Mucosa of gallbladder (tissue), 1 donor: ENCODE measurements at regions not wholly inside any gene's neighbourhood (a gene's known extent, or its start where the extent isn't known, plus 50 kb on each side); places are given as distances from the start of the nearest gene placed in this dataset.
A peak's percentile ranks its signal among the peaks of the same experiment; 100 is the strongest.

Source experiments
- DNase-seq: peaks from one replicate; pipeline ENCODE4 v3.0.0-alpha.2; 2020; ENCODE audit warnings: low spot score
- donor health status: DM: no; HTN: no; CAD: no.

DNA sequence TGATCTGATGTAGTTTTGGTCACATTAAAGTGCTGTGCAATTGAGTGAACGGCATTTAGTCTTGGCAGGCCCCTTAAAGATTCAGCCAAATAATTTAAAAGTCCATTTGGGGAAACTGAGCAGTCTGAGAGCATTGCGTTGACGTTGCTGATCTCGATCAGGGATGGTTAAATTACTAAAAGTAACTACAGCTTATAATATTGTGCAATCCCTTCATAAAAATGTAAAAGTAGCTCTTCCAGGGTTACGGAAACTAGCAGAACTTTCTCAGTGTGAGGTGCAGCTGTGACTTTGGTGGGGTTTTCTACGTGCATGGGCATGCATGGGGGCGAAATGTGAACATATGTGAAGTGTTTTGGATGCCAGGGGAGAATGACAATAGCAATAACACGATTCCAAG lies 184.5 kb upstream of the RNF32 start:
- no peak for DNase-seq

GRCh38 chr7:156450473-156450872 lies 190.1 kb upstream of the RNF32 start:
- no peak for DNase-seq

DNA sequence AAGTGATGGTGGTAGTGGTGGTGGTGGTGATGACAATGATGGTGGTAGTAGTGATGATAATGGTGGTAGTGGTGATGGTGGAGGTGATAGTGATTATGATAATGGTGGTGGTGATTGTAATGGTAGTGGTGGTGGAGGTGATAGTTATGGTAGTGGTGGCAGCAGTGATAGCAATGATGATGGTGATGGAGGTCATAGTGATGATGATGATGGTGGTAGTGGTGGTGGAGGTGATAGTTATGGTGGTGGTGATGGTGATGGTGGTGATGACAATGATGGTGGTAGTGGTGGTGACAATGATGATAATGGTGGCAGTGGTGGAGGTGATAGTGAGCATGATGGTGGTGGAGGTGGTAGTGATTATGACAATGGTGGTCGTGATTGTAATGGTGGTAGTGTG lies 191.7 kb upstream of the RNF32 start:
- no peak for DNase-seq

- DNase-seq, result no peak
Observed at GRCh38 chr7:156446990-156447389, 193.6 kb upstream of the RNF32 start.

- DNase-seq, result no peak
Observed at GRCh38 chr7:156445997-156446761, 194.4 kb upstream of the RNF32 start.

GRCh38 chr7:156442516-156442915 lies 198.1 kb upstream of the RNF32 start:
- no peak for DNase-seq

DNA sequence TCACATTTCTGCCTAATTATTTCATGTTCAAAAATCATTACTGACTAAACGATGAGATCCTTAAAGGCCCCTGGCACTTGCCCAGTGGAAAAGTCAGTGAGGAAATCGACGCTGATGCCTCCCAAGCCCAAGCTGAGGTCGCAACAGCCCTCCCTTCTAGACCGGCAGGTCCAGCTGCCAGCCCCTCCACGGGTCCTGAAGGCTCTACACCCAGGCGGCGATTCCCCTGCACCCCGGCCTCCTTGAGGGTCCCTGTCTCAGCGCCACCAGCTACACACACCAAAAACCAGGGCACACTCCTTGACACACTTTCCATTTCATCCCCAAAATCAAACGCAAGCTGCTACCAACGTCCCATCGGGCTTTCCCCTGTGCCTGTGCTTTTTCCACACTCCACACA lies 200.1 kb upstream of the RNF32 start:
- DNase-seq, result no peak

- DNase-seq, result no peak
Observed at GRCh38 chr7:156438011-156438410, 202.6 kb upstream of the RNF32 start.

GRCh38 chr7:156437021-156437614 lies 203.5 kb upstream of the RNF32 start:
- DNase-seq, result no peak

- DNase-seq, result no peak
Observed at GRCh38 chr7:156435486-156436231, 204.9 kb upstream of the RNF32 start.

GRCh38 chr7:156434706-156435105 lies 205.9 kb upstream of the RNF32 start:
- no peak for DNase-seq

DNA sequence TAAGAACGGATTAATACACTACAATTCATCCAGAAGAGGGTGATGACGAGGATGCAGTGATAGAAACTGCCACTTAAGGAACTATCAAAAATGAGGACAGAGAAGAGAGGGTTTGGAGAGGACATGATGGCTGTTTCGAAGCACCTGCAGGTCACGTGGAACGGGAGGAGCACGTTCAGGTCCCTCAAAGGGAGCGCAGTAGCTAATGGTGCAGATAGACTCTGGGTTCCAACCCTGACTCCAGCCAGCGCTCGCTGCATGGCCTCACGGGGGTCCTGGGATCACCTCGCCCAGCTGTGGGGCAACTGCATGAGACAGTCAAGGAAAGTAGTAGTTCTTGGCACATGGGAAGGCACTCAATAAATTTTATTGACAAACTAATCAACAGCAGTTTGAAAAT lies 208.6 kb upstream of the RNF32 start:
- DNase-seq, result no peak

GRCh38 chr7:156430109-156430508 lies 210.5 kb upstream of the RNF32 start:
- DNase-seq, result no peak

DNA sequence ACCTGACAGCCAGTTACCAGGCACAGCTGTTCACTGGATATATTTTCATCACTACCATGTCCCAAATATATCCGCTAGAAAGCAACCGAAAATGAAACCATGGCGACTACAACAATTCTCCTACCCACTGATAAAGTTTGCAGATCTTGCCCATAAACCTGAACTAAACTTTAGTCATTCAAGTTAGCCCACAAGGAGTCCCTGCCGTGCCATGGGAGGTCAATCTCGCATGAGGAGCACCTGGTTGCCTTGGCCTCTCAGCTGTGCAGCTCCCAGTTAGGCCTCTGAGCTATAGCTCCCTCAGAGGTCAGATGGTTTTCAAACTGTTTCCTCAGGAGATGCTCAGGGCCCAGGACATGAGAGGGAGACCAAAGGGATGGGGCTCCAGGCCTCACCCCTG lies 211.1 kb upstream of the RNF32 start:
- DNase-seq, result peak; percentile 8

- DNase-seq, result no peak
Observed at GRCh38 chr7:156423876-156424275, 216.7 kb upstream of the RNF32 start.

- DNase-seq, result peak; percentile 0
Observed at GRCh38 chr7:156420496-156420895, 220.1 kb upstream of the RNF32 start.

DNA sequence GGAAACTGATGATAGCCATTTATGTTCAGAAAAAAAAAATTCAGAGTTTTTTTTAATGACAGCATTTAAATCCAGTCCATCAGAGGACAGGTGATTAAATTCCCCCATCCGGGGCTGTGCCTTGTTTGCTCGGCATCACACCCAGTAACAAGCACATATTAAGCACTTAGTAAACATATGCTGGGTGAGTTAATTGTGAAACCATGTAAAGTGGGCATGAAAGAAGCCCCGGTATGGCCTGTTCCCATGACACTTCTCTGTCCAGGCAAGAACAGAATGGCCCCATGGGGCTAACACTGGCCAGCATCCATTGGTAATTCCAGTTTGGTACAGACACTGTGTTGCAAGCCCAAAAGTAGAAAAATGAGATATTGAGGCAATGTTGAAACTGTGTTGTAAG lies 220.8 kb upstream of the RNF32 start:
- peak; percentile 0 for DNase-seq

GRCh38 chr7:156402255-156402654 lies 238.3 kb upstream of the RNF32 start:
- DNase-seq, result no peak

DNA sequence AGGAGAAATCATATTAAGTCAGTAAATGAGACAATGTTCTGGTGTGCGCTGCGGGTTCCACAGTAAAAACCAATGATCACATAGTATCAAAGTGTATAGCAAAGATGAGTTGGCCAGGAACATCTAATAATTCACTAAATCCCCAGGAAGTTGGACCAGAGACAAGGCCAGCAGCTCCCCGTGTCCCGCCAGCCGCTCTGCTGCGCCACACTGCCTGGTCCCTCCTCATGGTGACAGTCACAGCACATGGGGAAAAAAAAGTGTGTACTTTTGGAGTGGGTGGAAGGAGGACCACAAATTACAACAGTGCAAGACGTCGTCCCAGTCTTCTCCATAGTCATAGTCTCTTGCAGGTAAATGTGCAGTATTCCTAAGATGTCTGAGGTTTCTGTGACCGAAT lies 239.0 kb upstream of the RNF32 start:
- no peak for DNase-seq

DNA sequence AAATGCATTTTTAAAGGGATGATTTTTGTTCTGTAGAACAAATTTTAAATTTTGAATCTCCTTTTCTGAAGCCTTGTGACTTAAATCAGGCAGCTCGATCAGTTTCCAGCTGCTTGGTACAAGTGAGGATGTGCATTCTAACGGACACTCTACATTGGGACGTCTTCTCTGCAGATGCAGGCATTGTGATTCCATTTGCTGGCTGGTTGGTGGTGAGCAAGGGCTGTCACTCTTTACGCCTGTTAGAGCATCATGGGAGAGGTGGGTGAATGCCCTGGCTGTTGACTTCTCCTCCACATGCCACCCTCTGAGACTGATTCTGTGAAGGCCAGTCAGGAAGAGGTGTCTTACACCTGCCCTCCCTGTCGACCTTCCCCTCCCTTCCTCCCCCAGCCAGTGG lies 240.5 kb upstream of the RNF32 start:
- no peak for DNase-seq

DNA sequence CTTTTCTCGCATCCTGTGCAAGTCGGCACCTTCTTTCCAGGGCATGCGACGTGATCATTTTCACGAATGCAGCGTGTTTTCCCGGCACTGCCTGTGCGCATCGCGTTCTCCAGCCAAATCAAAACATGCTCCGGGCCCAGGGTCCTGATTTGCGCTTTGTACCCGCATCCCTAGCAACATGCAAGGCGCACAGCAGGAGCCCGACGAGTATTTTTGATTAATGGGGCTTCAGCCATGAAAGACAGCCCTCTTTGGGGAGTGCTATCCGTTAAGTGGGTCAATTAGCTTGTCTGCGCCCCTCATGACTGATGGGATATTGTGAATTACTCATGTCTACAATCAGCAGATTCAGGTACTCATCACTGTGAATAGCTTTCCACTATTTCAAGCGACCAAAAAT lies 243.3 kb upstream of the RNF32 start:
- no peak for DNase-seq

DNA sequence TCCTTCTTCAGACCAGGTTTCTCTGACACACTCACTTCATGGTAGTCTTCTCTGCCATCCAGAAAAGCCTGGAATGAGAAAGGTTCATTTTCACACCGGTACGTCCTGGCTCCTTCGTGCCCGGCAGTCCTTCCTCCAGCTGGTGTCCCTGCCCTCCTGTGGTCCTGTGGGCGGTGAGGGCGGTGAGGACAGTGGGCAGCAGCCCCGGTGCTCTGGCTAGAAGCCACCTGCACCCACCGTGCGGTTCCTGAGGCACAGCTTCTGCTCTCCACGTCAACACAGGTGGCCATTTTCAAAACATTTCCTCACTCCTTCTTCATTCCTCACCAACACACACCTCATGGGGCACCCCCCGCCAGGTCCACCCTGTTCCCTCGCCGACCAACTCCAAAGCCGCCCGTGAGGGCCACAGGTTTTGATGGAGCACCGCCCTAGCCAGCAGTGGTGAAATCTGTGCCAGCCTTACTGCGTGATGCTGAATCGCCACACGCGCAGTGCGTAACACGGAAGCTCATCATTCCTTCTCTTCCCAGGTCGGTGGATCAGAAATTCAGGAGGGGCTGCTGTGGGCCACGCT lies 251.4 kb upstream of the RNF32 start:
- DNase-seq, result no peak

DNA sequence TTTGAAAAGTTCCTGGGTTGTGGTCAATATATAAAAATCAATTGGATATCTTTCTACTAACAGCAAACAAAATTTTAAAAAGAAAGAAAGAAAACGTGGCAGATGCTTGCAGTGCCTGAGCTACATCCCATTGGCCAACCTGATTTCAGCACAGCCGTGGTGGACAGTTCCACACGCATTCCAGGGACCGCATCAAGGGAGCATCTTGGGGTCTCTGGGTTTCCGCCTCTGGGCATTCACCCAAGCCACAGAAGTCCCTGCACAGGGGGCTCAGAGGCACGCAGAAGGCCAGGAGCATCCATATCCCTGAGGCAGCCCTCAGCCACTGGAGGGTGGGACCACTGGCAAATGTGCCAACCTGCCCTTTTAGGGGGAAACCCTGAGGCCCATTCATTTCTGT lies 254.5 kb upstream of the RNF32 start:
- no peak for DNase-seq
